A549 (cell line): ENCODE measurements at regions not wholly inside any gene's neighbourhood (a gene's known extent, or its start where the extent isn't known, plus 50 kb on each side); places are given as distances from the start of the nearest gene placed in this dataset.

Experiments
- CEBPB ChIP-seq, 2 experiments: fragments of >200 bp in 1 of 2; sonication (Bioruptor Twin) in 1 of 2; formaldehyde crosslinking in 1 of 2; IDR thresholded peaks; 2 replicates each; pipeline ENCODE4 v1.6.1; 2012 to 2016
- CTCF ChIP-seq: fragments of >200 bp; sonication (Bioruptor Twin); formaldehyde crosslinking; IDR thresholded peaks from 3 replicates; pipeline ENCODE4 v1.5.1; 2016
- EHMT2 ChIP-seq: fragments of 200-600 bp; sonication (generic); IDR thresholded peaks from 2 replicates; pipeline ENCODE4 v1.6.1; 2016; ENCODE audit warnings: antibody characterized with exemption, low read depth, mild to moderate bottlenecking, moderate library complexity
- JUNB ChIP-seq: fragments of >200 bp; sonication (Bioruptor Twin); formaldehyde crosslinking; IDR thresholded peaks from 2 replicates; pipeline ENCODE4 v1.6.1; 2016
- KDM1A ChIP-seq: fragments of 200-600 bp; sonication (generic); IDR thresholded peaks from 2 replicates; pipeline ENCODE4 v1.6.1; 2016; ENCODE audit warnings: low read depth, mild to moderate bottlenecking
- MAFK ChIP-seq: fragments of 450-650 bp; IDR thresholded peaks from 2 replicates; pipeline ENCODE4 v1.6.1; 2014; ENCODE audit not compliant: partially characterized antibody
- POLR2A ChIP-seq: IDR thresholded peaks from 2 replicates; pipeline ENCODE4 v1.6.1; 2012; ENCODE audit warnings: mild to moderate bottlenecking, low read length
- POLR2AphosphoS2 ChIP-seq: conservative IDR thresholded peaks from 2 replicates; pipeline ENCODE4 v1.6.1; 2012; ENCODE audit warnings: low read length, improper control_type of control experiment, inconsistent platforms
- RCOR1 ChIP-seq: fragments of 150-350 bp; IDR thresholded peaks from 2 replicates; pipeline ENCODE4 v1.6.1; 2014; ENCODE audit warnings: antibody characterized with exemption, low read length, low read depth
- RFX5 ChIP-seq: fragments of 450-650 bp; IDR thresholded peaks from 2 replicates; pipeline ENCODE4 v1.7.1; 2014; ENCODE audit warnings: antibody characterized with exemption, mild to moderate bottlenecking, moderate library complexity
- RNF2 ChIP-seq: fragments of 200-600 bp; sonication (generic); IDR thresholded peaks from 2 replicates; pipeline ENCODE4 v1.6.1; 2016; ENCODE audit warnings: low read depth, mild to moderate bottlenecking, antibody characterized with exemption, moderate library complexity, borderline replicate concordance
- SMC3 ChIP-seq: fragments of >200 bp; sonication (Bioruptor Twin); formaldehyde crosslinking; IDR thresholded peaks from 3 replicates; pipeline ENCODE4 v1.6.1; 2018; ENCODE audit warnings: inconsistent platforms
- TF ChIP-seq, protein P1 (sequence below): fragments of 200-600 bp; sonication (generic); IDR thresholded peaks from 2 replicates; pipeline ENCODE4 v1.6.1; 2016; ENCODE audit warnings: antibody characterized with exemption, mild to moderate bottlenecking, moderate library complexity
- TF ChIP-seq, protein P2 (sequence below): fragments of 450-650 bp; IDR thresholded peaks from 2 replicates; pipeline ENCODE4 v1.6.1; 2014; ENCODE audit warnings: antibody characterized with exemption

GRCh38 chrX:39477031-39477761, 620.6 kb downstream of the BCOR start:
- TF ChIP-seq CEBPB (IDR thresholded peaks at IDR 0.05) (no peak), CTCF (no peak), KDM1A (no peak), MAFK (no peak), POLR2AphosphoS2 (no peak), POLR2A (no peak), RFX5 (no peak), JUNB (no peak), EHMT2 (no peak), RNF2 (no peak), RCOR1 (no peak), SMC3 (no peak)
- TF ChIP-seq, protein P1, sequence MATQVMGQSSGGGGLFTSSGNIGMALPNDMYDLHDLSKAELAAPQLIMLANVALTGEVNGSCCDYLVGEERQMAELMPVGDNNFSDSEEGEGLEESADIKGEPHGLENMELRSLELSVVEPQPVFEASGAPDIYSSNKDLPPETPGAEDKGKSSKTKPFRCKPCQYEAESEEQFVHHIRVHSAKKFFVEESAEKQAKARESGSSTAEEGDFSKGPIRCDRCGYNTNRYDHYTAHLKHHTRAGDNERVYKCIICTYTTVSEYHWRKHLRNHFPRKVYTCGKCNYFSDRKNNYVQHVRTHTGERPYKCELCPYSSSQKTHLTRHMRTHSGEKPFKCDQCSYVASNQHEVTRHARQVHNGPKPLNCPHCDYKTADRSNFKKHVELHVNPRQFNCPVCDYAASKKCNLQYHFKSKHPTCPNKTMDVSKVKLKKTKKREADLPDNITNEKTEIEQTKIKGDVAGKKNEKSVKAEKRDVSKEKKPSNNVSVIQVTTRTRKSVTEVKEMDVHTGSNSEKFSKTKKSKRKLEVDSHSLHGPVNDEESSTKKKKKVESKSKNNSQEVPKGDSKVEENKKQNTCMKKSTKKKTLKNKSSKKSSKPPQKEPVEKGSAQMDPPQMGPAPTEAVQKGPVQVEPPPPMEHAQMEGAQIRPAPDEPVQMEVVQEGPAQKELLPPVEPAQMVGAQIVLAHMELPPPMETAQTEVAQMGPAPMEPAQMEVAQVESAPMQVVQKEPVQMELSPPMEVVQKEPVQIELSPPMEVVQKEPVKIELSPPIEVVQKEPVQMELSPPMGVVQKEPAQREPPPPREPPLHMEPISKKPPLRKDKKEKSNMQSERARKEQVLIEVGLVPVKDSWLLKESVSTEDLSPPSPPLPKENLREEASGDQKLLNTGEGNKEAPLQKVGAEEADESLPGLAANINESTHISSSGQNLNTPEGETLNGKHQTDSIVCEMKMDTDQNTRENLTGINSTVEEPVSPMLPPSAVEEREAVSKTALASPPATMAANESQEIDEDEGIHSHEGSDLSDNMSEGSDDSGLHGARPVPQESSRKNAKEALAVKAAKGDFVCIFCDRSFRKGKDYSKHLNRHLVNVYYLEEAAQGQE, result no peak
- TF ChIP-seq, protein P2, sequence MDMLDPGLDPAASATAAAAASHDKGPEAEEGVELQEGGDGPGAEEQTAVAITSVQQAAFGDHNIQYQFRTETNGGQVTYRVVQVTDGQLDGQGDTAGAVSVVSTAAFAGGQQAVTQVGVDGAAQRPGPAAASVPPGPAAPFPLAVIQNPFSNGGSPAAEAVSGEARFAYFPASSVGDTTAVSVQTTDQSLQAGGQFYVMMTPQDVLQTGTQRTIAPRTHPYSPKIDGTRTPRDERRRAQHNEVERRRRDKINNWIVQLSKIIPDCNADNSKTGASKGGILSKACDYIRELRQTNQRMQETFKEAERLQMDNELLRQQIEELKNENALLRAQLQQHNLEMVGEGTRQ, result no peak
